NCI-H1436 (cell line): ENCODE measurements at regions not wholly inside any gene's neighbourhood (a gene's known extent, or its start where the extent isn't known, plus 50 kb on each side); places are given as distances from the start of the nearest gene placed in this dataset.

Experiments used
- DNase-seq: peaks from one replicate; lab custom pipeline; 2025; lab: John Stamatoyannopoulos, UW

- DNase-seq: no peak
Observed at GRCh38 chr5:67694810-67695191, 498.2 kb upstream of the CD180 start.

DNA sequence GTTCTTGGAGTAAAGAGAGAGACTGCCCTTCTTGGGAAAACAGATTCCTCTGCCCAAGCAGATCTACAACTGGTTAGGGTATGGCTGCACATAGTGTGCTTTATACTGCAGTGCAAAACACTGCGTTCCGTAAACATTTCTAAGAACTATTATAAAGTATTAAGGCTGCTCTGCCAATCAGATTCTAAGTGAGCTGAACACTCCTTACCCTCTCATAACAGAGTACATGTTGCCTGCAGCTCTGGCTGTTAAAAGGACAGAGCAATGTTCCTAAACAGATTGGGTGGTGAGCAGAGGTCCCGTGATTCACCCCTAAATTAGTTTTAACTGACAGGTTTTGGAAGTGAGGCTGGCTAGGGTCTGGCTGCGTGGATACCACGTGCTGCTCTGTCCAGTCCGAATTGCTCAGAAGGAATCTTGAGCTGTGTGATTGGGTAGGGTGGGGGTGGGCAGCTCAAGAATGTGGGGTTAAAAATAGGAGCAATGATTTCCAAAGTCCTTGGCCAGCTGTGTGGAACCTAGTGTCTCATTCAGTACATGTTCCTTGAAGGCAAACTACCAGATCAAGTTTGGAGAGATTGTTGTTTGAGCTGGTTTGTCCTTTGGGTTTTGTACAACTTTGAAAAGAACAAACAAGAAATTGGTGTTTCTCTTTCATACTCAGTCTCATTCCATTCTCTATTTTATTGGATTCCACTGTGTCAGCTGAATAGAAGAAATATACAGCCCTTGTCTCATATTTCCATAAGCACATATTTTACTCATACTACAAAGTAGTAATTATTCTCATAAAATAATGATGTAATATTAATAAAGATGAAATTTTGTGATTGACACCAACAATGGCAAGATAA, 497.6 kb upstream of the CD180 start:
- DNase-seq: no peak

DNA sequence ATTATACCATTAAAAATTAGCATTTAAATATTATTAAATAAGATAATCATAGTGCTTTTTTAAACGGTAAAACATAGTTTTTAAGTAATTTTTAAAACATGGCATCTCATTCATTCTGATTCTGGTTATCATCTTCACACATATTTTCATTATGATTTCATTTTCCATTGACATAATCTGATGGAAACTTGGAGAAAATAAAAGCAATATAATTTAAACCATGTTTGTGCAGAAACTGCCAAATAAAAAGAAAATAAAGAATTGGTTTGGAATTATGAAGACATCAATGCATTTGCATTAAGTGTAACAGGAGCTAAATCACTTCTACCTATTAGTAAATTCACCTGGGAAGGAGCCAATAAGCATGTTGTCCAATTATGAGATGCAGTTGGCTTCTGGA, 490.1 kb upstream of the CD180 start:
- no peak for DNase-seq

DNA sequence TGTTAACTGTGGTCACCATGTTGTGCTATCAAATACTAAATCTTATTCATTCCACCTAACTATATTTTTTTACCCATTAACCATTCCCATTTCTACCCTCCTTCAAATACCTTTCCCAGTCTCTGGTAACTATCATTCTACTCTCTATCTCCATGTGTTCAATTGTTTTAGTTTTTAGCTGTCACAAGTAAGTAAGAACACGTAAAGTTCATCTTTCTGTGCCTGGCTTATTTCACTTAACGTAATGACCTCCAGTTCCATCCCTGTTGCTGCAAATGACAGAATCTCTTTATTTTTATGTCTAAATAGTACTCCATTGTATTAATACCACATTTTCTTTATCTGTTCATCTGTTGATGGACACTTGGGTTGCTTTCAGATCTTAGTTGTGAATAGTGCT, 485.1 kb upstream of the CD180 start:
- no peak for DNase-seq

- DNase-seq: no peak
Observed at GRCh38 chr5:67680099-67680498, 483.5 kb upstream of the CD180 start.

GRCh38 chr5:67679184-67679841, 482.7 kb upstream of the CD180 start:
- DNase-seq: no peak

DNA sequence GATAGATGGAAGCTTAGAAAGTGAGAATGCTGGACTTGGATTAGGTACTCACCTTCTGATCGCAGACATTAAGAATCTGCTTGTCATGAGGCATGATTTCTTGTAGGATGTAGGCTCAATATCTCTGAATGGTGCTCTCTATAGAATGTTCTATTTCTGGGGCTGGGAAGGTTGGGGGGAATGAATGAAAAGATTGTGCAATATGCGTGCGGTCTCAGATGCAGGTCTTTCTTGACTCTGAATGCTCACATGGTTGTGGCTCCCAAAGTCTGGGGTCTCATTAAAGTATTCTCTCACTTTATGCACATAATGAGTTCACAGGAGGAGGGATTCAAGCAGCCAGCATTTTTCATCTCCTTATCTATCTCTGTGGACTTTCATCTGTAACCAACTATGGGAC, 482.0 kb upstream of the CD180 start:
- DNase-seq: no peak

GRCh38 chr5:67677422-67677970, 480.9 kb upstream of the CD180 start:
- DNase-seq: no peak

DNA sequence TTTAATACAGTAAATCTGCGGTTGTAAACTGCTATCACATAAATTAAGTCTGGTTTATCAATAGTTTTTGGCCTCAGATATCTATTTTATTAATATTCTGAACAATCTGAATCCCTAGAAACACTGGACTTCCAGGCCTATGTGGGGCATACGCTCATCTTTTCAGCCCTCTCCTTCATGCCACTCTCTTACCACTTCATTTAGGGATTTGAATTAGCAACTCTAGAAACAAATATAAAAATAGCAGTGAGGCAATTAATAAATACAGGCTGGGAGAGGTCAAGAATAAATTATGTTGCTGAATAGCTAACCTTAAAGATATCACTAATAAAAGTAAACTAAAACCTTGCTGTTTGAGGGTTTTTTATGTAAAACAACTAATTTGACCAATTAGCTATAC, 480.3 kb upstream of the CD180 start:
- DNase-seq: no peak

DNA sequence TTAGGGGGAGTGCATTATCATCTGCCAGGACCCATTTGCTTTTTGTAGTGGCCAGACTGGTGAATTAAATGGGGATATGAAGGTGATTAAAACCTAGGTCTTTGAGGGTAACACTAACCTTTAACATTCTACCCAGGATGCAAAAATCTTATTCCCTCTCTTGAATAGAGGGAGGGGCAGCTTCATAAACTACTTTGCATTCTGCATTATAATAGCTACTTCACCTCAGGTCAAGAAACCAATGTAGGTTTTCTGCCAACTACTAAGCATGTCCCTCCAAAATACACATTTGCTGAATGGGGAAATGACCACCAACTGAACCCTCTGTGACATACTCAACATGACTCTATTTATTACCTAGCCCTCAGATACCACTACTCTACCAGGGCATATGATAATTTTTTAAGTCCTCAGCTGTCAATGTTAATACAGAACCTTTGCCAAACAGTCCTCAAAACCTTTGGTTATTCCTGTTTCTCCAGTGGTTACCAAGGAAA, 477.6 kb upstream of the CD180 start:
- no peak for DNase-seq

DNA sequence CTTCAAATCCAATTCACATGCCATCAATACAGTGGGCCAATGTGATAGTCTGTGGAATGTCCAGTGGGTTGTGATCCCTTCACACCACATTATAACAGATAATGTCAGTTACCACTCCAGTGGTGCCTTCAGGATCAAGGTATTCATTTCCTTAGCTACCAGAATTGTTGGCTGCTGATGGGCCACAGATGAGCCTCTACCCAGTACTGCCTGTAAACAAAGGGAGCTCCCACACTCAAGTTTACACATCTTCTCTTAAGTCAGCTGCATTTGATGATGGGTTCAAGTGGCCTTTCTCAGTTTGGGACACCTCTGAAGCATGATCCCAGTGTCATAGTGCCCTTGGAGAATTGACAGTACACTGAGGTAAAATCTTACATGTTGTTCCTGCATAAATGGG, 477.0 kb upstream of the CD180 start:
- DNase-seq: no peak

GRCh38 chr5:67673180-67673579, 476.6 kb upstream of the CD180 start:
- no peak for DNase-seq

DNA sequence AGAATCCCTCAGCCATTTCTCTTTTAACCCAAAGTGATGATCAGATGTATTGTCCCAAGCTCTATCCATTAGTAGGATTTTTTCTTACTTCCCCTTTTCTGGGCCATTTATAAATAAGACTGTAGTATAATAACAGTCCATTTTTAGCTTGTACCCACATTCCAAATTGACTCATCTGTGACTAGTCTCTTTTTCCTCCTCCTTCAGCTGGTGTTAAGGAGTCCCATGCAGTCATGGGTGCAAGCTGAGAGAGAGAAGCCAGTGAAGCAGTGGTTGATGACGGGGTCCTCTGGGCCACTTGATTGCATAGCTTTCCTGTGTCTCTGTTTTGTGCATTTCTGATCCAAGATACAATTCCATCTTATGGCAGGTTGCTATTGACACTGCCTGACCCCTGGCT, 476.0 kb upstream of the CD180 start:
- DNase-seq: no peak

DNA sequence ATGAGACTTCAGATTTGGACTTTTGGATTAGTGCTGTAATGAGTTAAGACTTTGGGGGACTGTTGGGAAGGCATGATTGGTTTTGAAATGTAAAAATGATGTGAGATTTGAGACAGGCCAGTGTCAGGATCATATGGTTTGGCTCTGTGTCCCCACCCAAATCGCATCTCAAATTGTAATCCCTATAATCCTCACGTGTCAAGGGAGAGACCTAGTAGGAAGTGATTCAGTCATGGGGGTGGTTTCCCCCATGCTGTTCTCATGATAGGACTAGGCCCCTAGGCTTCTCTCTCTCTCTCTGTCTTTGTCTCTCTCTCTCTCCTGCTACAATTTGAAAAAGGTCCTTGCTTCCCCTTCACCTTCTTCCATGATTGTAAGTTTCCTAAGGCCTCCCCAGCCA, 473.3 kb upstream of the CD180 start:
- DNase-seq: no peak

DNA sequence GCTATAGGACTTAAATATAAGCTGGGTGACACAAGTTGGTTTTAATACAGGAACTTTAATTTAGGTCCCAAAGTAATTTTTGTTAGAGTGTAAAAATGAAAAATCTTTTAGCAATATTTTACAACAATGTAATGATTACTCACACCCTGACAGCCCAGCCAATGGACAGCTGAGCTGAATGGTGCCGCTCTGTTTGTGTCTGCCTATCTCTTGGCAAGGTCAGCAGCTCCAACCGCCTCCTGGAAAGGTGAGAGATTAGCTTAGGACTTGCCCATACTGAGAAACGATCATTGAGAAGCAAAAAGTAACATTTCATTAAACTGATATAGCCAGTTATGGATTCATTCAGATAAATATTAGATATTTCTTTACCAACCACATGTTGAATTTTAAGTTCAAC, 463.6 kb upstream of the CD180 start:
- DNase-seq: no peak

DNA sequence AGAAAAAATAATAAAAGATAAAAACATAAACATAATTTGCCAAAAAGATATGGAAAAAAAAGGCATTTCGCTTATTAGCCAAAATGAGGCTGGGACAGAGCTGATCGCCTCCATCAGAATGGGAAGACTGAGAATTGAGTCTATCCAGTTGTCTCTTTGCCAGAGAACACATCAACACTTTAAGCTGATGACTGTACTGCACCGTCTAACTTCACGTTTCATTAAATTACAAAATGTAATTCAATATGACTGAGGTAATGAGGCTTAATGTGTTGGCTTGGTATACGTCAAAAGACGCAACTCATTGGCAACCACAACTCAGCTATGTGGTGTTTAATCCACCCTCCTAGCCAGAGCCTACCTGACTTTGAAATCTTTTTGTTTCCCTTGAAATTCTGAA, 462.7 kb upstream of the CD180 start:
- DNase-seq: peak; percentile 7

GRCh38 chr5:67657055-67657454, 460.5 kb upstream of the CD180 start:
- DNase-seq: no peak

DNA sequence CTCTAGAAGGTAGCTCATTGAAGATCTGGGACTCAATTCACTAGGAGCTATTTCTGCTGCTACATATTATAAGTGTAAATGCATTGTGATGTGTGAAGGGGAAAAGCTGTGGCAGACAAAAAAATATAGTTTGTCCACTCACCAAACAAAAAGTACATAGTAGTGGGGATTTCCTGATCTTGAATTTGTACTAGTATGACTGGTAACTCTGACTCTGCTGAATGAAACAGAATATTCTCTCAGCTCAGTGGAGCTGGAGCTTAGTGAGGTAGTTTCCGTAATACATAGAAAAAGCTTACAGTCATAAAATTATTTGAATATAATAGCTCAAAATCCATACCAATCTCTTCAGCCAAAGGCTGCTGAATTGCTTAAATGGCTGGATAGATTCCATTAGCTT, 455.6 kb upstream of the CD180 start:
- DNase-seq: no peak

DNA sequence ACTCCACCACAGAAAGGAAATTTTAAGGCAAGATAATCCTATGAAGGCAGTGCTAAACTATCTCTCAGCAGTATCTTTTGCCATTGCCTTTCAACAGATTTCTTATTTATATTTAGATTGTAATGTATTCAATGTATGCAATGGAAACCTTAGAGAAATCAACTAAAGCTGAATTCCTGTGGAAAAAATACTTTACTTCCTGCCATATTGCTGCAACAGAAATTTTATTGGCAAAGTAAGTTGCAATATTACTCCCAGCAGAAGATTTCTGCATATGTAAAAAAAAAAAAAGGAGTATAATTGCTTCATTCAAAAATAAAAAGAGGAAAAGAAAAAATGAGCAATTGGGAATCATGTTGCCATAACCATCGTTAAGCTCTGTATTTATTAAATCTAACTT, 454.6 kb upstream of the CD180 start:
- DNase-seq: no peak

DNA sequence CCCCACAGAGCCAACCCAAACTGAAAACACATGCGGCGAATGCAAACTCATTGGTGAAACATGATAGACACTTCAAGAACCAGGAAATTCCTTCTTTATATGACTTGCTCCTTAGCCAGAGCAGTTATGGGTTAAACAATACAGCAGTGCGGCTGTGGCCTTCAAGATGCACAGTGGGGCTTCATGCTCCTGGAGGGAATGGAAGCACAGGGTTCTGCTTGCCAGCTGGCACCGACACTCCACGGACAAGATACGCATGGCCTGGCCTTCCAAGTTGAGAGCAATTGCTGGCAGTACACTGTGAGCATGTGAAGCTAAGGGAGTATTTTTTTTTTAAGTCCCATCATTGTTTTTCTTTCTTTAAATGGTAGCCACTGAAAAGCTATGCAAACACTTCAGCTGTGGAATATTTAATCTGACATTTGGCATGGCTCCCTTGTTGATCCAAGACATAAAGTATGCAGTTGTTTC, 451.6 kb upstream of the CD180 start:
- DNase-seq: peak; percentile 1

- no peak for DNase-seq
Observed at GRCh38 chr5:67647772-67648171, 451.2 kb upstream of the CD180 start.

DNA sequence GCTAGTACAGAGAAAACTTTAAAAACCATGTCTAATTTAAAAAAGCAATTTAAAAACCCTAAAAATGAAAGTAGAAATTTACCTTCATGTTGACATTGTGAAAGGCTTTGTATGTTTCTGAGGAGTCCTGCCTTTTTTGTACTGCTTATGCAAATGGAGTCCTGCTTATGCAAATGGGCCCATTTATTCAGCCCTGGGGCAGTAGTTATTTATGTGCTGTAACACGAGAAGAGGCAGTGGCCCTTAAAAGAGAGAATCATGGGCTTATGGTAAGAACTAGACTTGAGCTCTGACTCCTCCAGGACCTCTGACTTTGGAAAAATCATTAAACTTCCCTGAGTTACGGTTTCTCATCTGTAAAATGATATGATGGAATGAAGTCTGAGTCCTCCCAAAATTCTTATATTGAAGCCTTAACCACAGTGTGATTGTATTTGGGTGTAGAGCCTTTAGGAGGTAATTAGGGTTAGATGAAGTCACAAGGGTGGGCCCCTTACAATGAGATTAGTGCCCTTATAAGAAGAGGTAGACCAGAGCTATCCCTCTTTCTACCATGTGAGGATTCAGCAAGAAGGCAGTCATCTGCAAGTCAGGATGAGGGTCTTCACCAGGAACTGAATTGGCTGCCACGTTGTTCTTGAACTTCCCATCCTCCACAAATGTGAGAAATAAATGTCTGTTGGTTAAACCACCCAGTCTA, 447.8 kb upstream of the CD180 start:
- no peak for DNase-seq

GRCh38 chr5:67643536-67643935, 446.9 kb upstream of the CD180 start:
- no peak for DNase-seq
